ENCODE measurements at regions not wholly inside any gene's neighbourhood (a gene's known extent, or its start where the extent isn't known, plus 50 kb on each side); places are given as distances from the start of the nearest gene placed in this dataset.

GRCh38 chr15:67977414-67978089 lies 76.6 kb upstream of the PIAS1 start:
- no peaks in the 10 kb centered on the region for H3K36me3 ChIP-seq
- H3K27me3 ChIP-seq: no peaks in the 10 kb centered on the region
- 89 to 92% methylated on average over 3 of the region's 3 CpGs for WGBS, 2 donors
- no peaks in the 10 kb centered on the region for H3K4me1 ChIP-seq
- no peak for TF ChIP-seq EP300 (IDR thresholded peaks at IDR 0.05)
- TF ChIP-seq POLR2A (IDR thresholded peaks at IDR 0.05): no peak
- TF ChIP-seq CTCF (IDR thresholded peaks at IDR 0.05): no peak
- H3K4me3 ChIP-seq: no peak overlapping the region
- no peak overlapping the region for H3K27ac ChIP-seq
- H3K9me3 ChIP-seq: no peaks in the 10 kb centered on the region
- no peak for DNase-seq (ENCODE audit: low spot score in 2 of 2)

- H3K4me3 ChIP-seq: no peak overlapping the region
- H3K27me3 ChIP-seq: no peaks in the 10 kb centered on the region
- H3K4me1 ChIP-seq: no peaks in the 10 kb centered on the region
- no peak overlapping the region for H3K27ac ChIP-seq
- no peaks in the 10 kb centered on the region for H3K9me3 ChIP-seq
- TF ChIP-seq POLR2A (IDR thresholded peaks at IDR 0.05) (no peak), EP300 (IDR thresholded peaks at IDR 0.05) (no peak), CTCF (IDR thresholded peaks at IDR 0.05) (no peak)
- no peaks in the 10 kb centered on the region for H3K36me3 ChIP-seq
- DNase-seq (ENCODE audit: low spot score in 2 of 2): no peak
Observed at GRCh38 chr15:67979281-67979680, 74.8 kb upstream of the PIAS1 start.

- H3K4me1 ChIP-seq: no peaks in the 10 kb centered on the region
- no peaks in the 10 kb centered on the region for H3K9me3 ChIP-seq
- no peak for DNase-seq (ENCODE audit: low spot score in 2 of 2)
- H3K4me3 ChIP-seq: no peak overlapping the region
- no peaks in the 10 kb centered on the region for H3K27me3 ChIP-seq
- WGBS, 2 donors: 80 to 90% methylated on average over 2 of the region's 2 CpGs
- no peak overlapping the region for H3K27ac ChIP-seq
- no peaks in the 10 kb centered on the region for H3K36me3 ChIP-seq
- TF ChIP-seq POLR2A (IDR thresholded peaks at IDR 0.05) (no peak), CTCF (IDR thresholded peaks at IDR 0.05) (no peak), EP300 (IDR thresholded peaks at IDR 0.05) (no peak)
Observed at GRCh38 chr15:67980171-67980570, 73.9 kb upstream of the PIAS1 start.

GRCh38 chr15:67980773-67981685 lies 73.1 kb upstream of the PIAS1 start:
- no peak overlapping the region for H3K4me3 ChIP-seq
- H3K4me1 ChIP-seq: no peaks in the 10 kb centered on the region
- no peak for DNase-seq (ENCODE audit: low spot score in 2 of 2)
- no peaks in the 10 kb centered on the region for H3K9me3 ChIP-seq
- no peaks in the 10 kb centered on the region for H3K36me3 ChIP-seq
- no peaks in the 10 kb centered on the region for H3K27me3 ChIP-seq
- TF ChIP-seq CTCF (IDR thresholded peaks at IDR 0.05) (no peak), EP300 (IDR thresholded peaks at IDR 0.05) (no peak), POLR2A (IDR thresholded peaks at IDR 0.05) (no peak)
- H3K27ac ChIP-seq: no peak overlapping the region
- WGBS, 2 donors: 87 to 89% methylated on average over 4 of the region's 4 CpGs

GRCh38 chr15:67981848-67982247 lies 72.3 kb upstream of the PIAS1 start:
- Histone ChIP-seq H3K4me3 (no peak overlapping the region), H3K36me3 (no peaks in the 10 kb centered on the region), H3K27me3 (no peaks in the 10 kb centered on the region), H3K27ac (no peak overlapping the region), H3K4me1 (no peaks in the 10 kb centered on the region), H3K9me3 (no peaks in the 10 kb centered on the region)
- WGBS, 2 donors: 86 to 91% methylated on average over 3 of the region's 3 CpGs
- no peak for DNase-seq (ENCODE audit: low spot score in 2 of 2)
- no peak for TF ChIP-seq POLR2A (IDR thresholded peaks at IDR 0.05)
- no peak for TF ChIP-seq CTCF (IDR thresholded peaks at IDR 0.05)
- no peak for TF ChIP-seq EP300 (IDR thresholded peaks at IDR 0.05)
